Karpas-422 (cell line): ENCODE measurements at regions not wholly inside any gene's neighbourhood (a gene's known extent, or its start where the extent isn't known, plus 50 kb on each side); places are given as distances from the start of the nearest gene placed in this dataset.

Experiments used
- DNase-seq: peaks from one replicate; pipeline ENCODE4 v3.0.0-alpha.2; 2015
- H2AFZ ChIP-seq: fragments of 200-600 bp; sonication (generic); 2 replicates; pipeline ENCODE4 v1.6.1; 2014; ENCODE audit warnings: antibody characterized with exemption, low read length, mixed read lengths
- H3K27ac ChIP-seq: fragments of 200-600 bp; sonication (generic); 2 replicates; pipeline ENCODE4 v1.5.1; 2014; ENCODE audit warnings: mild to moderate bottlenecking, low read length, moderate library complexity
- H3K27me3 ChIP-seq: fragments of 200-600 bp; sonication (generic); 2 replicates; pipeline ENCODE4 v1.6.1; 2014; ENCODE audit warnings: low read length, mixed read lengths
- H3K36me3 ChIP-seq: fragments of 200-600 bp; sonication (generic); 2 replicates; pipeline ENCODE4 v1.6.1; 2014; ENCODE audit warnings: low read length, mixed read lengths; ENCODE audit not compliant: insufficient read depth
- H3K4me1 ChIP-seq: fragments of 200-600 bp; sonication (generic); 2 replicates; pipeline ENCODE4 v1.6.1; 2014; ENCODE audit warnings: mild to moderate bottlenecking, low read length, mixed read lengths
- H3K4me2 ChIP-seq: fragments of 200-600 bp; sonication (generic); 2 replicates; pipeline ENCODE4 v1.6.1; 2014; ENCODE audit warnings: low read length, low read depth, mild to moderate bottlenecking; ENCODE audit not compliant: poor library complexity, severe bottlenecking
- H3K4me3 ChIP-seq: fragments of 200-600 bp; sonication (generic); 2 replicates; pipeline ENCODE4 v1.5.1; 2014; ENCODE audit warnings: mild to moderate bottlenecking, antibody characterized with exemption, low read length, mixed read lengths
- H3K79me2 ChIP-seq: fragments of 200-600 bp; sonication (generic); 2 replicates; pipeline ENCODE4 v1.6.1; 2014; ENCODE audit warnings: mild to moderate bottlenecking, low read length, mixed read lengths
- H3K9ac ChIP-seq: fragments of 200-600 bp; sonication (generic); 2 replicates; pipeline ENCODE4 v1.6.0; 2014; ENCODE audit warnings: low read length
- H3K9me2 ChIP-seq: fragments of 200-600 bp; sonication (generic), shearing (Covaris generic); replicated peaks from 2 replicates; pipeline ENCODE4 v1.6.0; 2014; ENCODE audit warnings: mild to moderate bottlenecking, low read length, moderate library complexity; ENCODE audit not compliant: insufficient read depth
- H3K9me3 ChIP-seq: fragments of 300-700, 200-600 bp; sonication (generic); 2 replicates; pipeline ENCODE4 v1.6.1; 2014; ENCODE audit warnings: low read length, mixed read lengths
- H4K20me1 ChIP-seq: fragments of 200-600 bp; sonication (generic); 2 replicates; pipeline ENCODE4 v1.6.1; 2014; ENCODE audit warnings: mild to moderate bottlenecking, antibody characterized with exemption, low read length, low read depth; ENCODE audit not compliant: insufficient read depth

GRCh38 chr1:38240618-38241017, 194.0 kb upstream of the POU3F1 start:
- H3K27me3 ChIP-seq: no peaks in the 10 kb centered on the region
- no peak overlapping the region for H3K4me3 ChIP-seq
- H2AFZ ChIP-seq: no peak overlapping the region
- no peak for DNase-seq
- no peak overlapping the region for H3K27ac ChIP-seq
- no peaks in the 10 kb centered on the region for H4K20me1 ChIP-seq
- H3K79me2 ChIP-seq: no peaks in the 10 kb centered on the region
- no peaks in the 10 kb centered on the region for H3K9me2 ChIP-seq
- no peak overlapping the region for H3K4me2 ChIP-seq
- H3K9me3 ChIP-seq: no peaks in the 10 kb centered on the region
- no peaks in the 10 kb centered on the region for H3K4me1 ChIP-seq
- no peaks in the 10 kb centered on the region for H3K36me3 ChIP-seq
- no peak overlapping the region for H3K9ac ChIP-seq

GRCh38 chr1:38239258-38239835, 192.8 kb upstream of the POU3F1 start:
- no peaks in the 10 kb centered on the region for H3K4me1 ChIP-seq
- H3K79me2 ChIP-seq: no peaks in the 10 kb centered on the region
- H3K9ac ChIP-seq: no peak overlapping the region
- no peaks in the 10 kb centered on the region for H3K9me2 ChIP-seq
- H3K4me2 ChIP-seq: no peak overlapping the region
- no peak overlapping the region for H2AFZ ChIP-seq
- H3K9me3 ChIP-seq: no peaks in the 10 kb centered on the region
- H4K20me1 ChIP-seq: no peaks in the 10 kb centered on the region
- H3K27me3 ChIP-seq: no peaks in the 10 kb centered on the region
- H3K36me3 ChIP-seq: no peaks in the 10 kb centered on the region
- no peak overlapping the region for H3K4me3 ChIP-seq
- no peak for DNase-seq
- no peak overlapping the region for H3K27ac ChIP-seq

- no peak overlapping the region for H3K4me3 ChIP-seq
- H3K9me3 ChIP-seq: no peaks in the 10 kb centered on the region
Measured at GRCh38 chr1:38238294-38238693, 191.7 kb upstream of the POU3F1 start.

GRCh38 chr1:38235705-38236104, 189.1 kb upstream of the POU3F1 start:
- Histone ChIP-seq H3K4me3 (no peak overlapping the region), H3K9me3 (no peaks in the 10 kb centered on the region), H3K4me2 (no peak overlapping the region), H2AFZ (no peak overlapping the region), H3K27me3 (no peaks in the 10 kb centered on the region), H3K27ac (no peak overlapping the region), H4K20me1 (no peaks in the 10 kb centered on the region), H3K9ac (no peak overlapping the region), H3K79me2 (no peaks in the 10 kb centered on the region), H3K9me2 (no peaks in the 10 kb centered on the region), H3K36me3 (no peaks in the 10 kb centered on the region), H3K4me1 (no peaks in the 10 kb centered on the region)
- no peak for DNase-seq

More at GRCh38 chr1:38238294-38238693, 191.7 kb upstream of the POU3F1 start:
- Histone ChIP-seq H3K36me3 (no peaks in the 10 kb centered on the region), H4K20me1 (no peaks in the 10 kb centered on the region), H3K4me2 (no peak overlapping the region), H3K27ac (no peak overlapping the region), H3K4me1 (no peaks in the 10 kb centered on the region), H3K79me2 (no peaks in the 10 kb centered on the region), H3K27me3 (no peaks in the 10 kb centered on the region), H3K9me2 (no peaks in the 10 kb centered on the region), H3K9ac (no peak overlapping the region), H2AFZ (no peak overlapping the region)
- no peak for DNase-seq

- no peaks in the 10 kb centered on the region for H3K9me3 ChIP-seq
- no peaks in the 10 kb centered on the region for H3K4me1 ChIP-seq
- no peak overlapping the region for H3K4me3 ChIP-seq
- no peaks in the 10 kb centered on the region for H3K27me3 ChIP-seq
- DNase-seq: no peak
- H2AFZ ChIP-seq: no peak overlapping the region
- no peaks in the 10 kb centered on the region for H3K79me2 ChIP-seq
- H3K27ac ChIP-seq: no peak overlapping the region
- no peaks in the 10 kb centered on the region for H3K9me2 ChIP-seq
- H3K9ac ChIP-seq: no peak overlapping the region
- no peaks in the 10 kb centered on the region for H4K20me1 ChIP-seq
- no peaks in the 10 kb centered on the region for H3K36me3 ChIP-seq
- no peak overlapping the region for H3K4me2 ChIP-seq
Measured at GRCh38 chr1:38231941-38232340, 185.3 kb upstream of the POU3F1 start.

- Histone ChIP-seq H3K27me3 (no peaks in the 10 kb centered on the region), H3K4me1 (no peaks in the 10 kb centered on the region), H2AFZ (no peak overlapping the region), H3K9me2 (no peaks in the 10 kb centered on the region), H3K36me3 (no peaks in the 10 kb centered on the region), H3K9me3 (no peaks in the 10 kb centered on the region), H3K27ac (no peak overlapping the region), H3K79me2 (no peaks in the 10 kb centered on the region), H3K4me2 (no peak overlapping the region), H4K20me1 (no peaks in the 10 kb centered on the region), H3K4me3 (no peak overlapping the region), H3K9ac (no peak overlapping the region)
- no peak for DNase-seq
Measured at GRCh38 chr1:38228718-38229117, 182.1 kb upstream of the POU3F1 start.

GRCh38 chr1:38225745-38226144, 179.2 kb upstream of the POU3F1 start:
- H3K36me3 ChIP-seq: no peaks in the 10 kb centered on the region
- no peaks in the 10 kb centered on the region for H3K9me2 ChIP-seq
- H3K4me2 ChIP-seq: no peak overlapping the region
- H3K9ac ChIP-seq: no peak overlapping the region
- no peaks in the 10 kb centered on the region for H3K27me3 ChIP-seq
- H2AFZ ChIP-seq: no peak overlapping the region
- H3K27ac ChIP-seq: no peak overlapping the region
- no peaks in the 10 kb centered on the region for H4K20me1 ChIP-seq
- H3K79me2 ChIP-seq: no peaks in the 10 kb centered on the region
- no peak overlapping the region for H3K4me3 ChIP-seq
- H3K9me3 ChIP-seq: no peaks in the 10 kb centered on the region
- DNase-seq: no peak
- no peaks in the 10 kb centered on the region for H3K4me1 ChIP-seq

GRCh38 chr1:38223391-38223790, 176.8 kb upstream of the POU3F1 start:
- Histone ChIP-seq H3K4me3 (no peak overlapping the region), H3K9ac (no peak overlapping the region), H3K27me3 (no peaks in the 10 kb centered on the region), H3K36me3 (no peaks in the 10 kb centered on the region), H3K4me2 (no peak overlapping the region), H4K20me1 (no peaks in the 10 kb centered on the region), H3K9me2 (no peaks in the 10 kb centered on the region), H3K27ac (no peak overlapping the region), H3K4me1 (no peaks in the 10 kb centered on the region), H3K9me3 (no peaks in the 10 kb centered on the region), H2AFZ (no peak overlapping the region), H3K79me2 (no peaks in the 10 kb centered on the region)
- DNase-seq: no peak

GRCh38 chr1:38222891-38223290, 176.3 kb upstream of the POU3F1 start:
- no peaks in the 10 kb centered on the region for H3K9me2 ChIP-seq

More at GRCh38 chr1:38222891-38223290, 176.3 kb upstream of the POU3F1 start:
- H3K36me3 ChIP-seq: no peaks in the 10 kb centered on the region
- no peak overlapping the region for H3K9ac ChIP-seq
- no peak overlapping the region for H3K4me3 ChIP-seq
- DNase-seq: no peak
- H3K9me3 ChIP-seq: no peaks in the 10 kb centered on the region
- H2AFZ ChIP-seq: no peak overlapping the region
- no peaks in the 10 kb centered on the region for H3K79me2 ChIP-seq
- H3K4me1 ChIP-seq: no peaks in the 10 kb centered on the region
- no peaks in the 10 kb centered on the region for H3K27me3 ChIP-seq
- H3K4me2 ChIP-seq: no peak overlapping the region
- H3K27ac ChIP-seq: no peak overlapping the region
- H4K20me1 ChIP-seq: no peaks in the 10 kb centered on the region
